ENCODE measurements at regions not wholly inside any gene's neighbourhood (a gene's known extent, or its start where the extent isn't known, plus 50 kb on each side); places are given as distances from the start of the nearest gene placed in this dataset.
"Not testable (repeated sequence)": the region's sequence is repeated elsewhere in the genome, so short reads cannot be mapped to it uniquely, and the experiment has no call there.

DNA sequence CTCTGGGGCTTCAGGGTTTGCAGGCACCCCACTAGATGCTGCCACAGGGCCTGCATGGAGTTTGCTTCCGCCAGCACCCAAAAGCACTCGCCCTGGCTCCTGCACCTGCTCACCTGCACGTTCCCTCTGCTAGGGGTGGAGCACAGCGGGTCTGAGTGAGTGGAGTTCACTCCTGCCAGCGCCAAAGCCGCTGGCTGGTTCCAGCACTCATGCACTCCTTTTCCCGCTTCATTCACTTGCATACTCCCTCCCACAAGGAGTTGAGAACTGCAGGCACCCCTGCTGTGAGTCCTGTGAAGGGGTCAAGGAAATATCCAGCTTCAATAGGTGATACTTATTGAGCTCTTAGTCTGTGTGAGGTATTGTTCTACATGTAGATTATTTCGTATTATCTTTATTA is 537.5 kb downstream of the NR2F2 start:
- DNase-seq: no peak
- TF ChIP-seq, protein P1, sequence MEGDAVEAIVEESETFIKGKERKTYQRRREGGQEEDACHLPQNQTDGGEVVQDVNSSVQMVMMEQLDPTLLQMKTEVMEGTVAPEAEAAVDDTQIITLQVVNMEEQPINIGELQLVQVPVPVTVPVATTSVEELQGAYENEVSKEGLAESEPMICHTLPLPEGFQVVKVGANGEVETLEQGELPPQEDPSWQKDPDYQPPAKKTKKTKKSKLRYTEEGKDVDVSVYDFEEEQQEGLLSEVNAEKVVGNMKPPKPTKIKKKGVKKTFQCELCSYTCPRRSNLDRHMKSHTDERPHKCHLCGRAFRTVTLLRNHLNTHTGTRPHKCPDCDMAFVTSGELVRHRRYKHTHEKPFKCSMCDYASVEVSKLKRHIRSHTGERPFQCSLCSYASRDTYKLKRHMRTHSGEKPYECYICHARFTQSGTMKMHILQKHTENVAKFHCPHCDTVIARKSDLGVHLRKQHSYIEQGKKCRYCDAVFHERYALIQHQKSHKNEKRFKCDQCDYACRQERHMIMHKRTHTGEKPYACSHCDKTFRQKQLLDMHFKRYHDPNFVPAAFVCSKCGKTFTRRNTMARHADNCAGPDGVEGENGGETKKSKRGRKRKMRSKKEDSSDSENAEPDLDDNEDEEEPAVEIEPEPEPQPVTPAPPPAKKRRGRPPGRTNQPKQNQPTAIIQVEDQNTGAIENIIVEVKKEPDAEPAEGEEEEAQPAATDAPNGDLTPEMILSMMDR (IDR thresholded peaks at IDR 0.05; ENCODE audit: borderline replicate concordance): no peak
- H3K9me3 ChIP-seq (replicated peaks): peaks cover 14% of the 10 kb centered on the region
- no peak overlapping the region for H3K4me3 ChIP-seq
- H3K27me3 ChIP-seq (ENCODE audit: low read depth): peaks cover 5% of the 10 kb centered on the region
- intact Hi-C loops (cut with micrococcal nuclease): no loop called here
- no peaks in the 10 kb centered on the region for H3K4me1 ChIP-seq
- H3K36me3 ChIP-seq: no peaks in the 10 kb centered on the region
- no peak overlapping the region for H3K27ac ChIP-seq (replicated peaks)

DNA sequence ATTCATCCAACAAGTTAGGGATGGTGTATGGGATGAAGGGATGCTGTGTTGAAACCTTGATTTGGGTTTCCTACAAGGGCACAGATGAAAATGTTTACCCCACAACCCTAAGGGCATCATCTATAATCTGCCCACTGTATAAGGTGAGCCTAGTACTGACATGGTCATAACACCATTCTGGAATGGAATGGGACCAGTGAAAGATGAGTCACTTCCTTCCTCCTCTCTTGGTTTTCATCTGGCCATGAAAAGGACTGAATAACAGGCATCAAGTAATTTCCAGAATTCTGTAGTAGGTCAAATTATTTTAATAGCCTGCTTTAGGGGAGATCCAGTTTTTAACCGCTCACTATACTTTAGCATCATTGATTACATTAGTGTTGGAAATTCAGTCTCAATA is 538.6 kb downstream of the NR2F2 start:
- intact Hi-C loops (cut with micrococcal nuclease): no loop called here
- peaks cover 14% of the 10 kb centered on the region for H3K9me3 ChIP-seq (replicated peaks)
- H3K36me3 ChIP-seq: no peaks in the 10 kb centered on the region

DNA sequence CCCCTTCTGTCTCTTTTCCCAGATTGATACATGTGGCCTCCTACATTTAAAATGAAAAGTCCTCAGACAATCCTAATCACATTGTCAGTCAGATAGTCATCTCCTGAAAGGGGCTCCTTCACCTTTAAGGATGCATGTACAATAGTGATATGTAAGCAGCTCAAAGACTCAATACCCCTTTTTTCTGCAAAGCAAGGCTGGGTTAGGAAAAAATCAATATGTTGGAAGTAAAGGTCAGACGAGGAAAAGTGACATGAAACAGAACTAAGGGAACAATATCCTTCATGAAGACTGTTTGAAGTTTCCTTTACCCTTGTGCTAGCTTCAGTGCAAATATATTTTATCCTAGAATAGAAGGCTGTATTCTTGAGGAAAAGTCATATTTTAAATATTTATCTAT is 539.3 kb downstream of the NR2F2 start:
- no peak overlapping the region for H3K4me3 ChIP-seq
- H3K4me1 ChIP-seq: no peaks in the 10 kb centered on the region
- H3K36me3 ChIP-seq: no peaks in the 10 kb centered on the region
- H3K27ac ChIP-seq (replicated peaks): no peak overlapping the region
- H3K9me3 ChIP-seq (replicated peaks): peaks cover 14% of the 10 kb centered on the region
- intact Hi-C loops (cut with micrococcal nuclease): no loop called here
- peaks cover 5% of the 10 kb centered on the region for H3K27me3 ChIP-seq (ENCODE audit: low read depth)
- TF ChIP-seq, protein P1 (IDR thresholded peaks at IDR 0.05; ENCODE audit: borderline replicate concordance): no peak
- no peak for DNase-seq

More for the DNA sequence above, 538.6 kb downstream of the NR2F2 start:
- no peak overlapping the region for H3K4me3 ChIP-seq
- no peaks in the 10 kb centered on the region for H3K4me1 ChIP-seq
- no peak for DNase-seq
- no peak overlapping the region for H3K27ac ChIP-seq (replicated peaks)
- TF ChIP-seq, protein P1 (IDR thresholded peaks at IDR 0.05; ENCODE audit: borderline replicate concordance): no peak
- peaks cover 5% of the 10 kb centered on the region for H3K27me3 ChIP-seq (ENCODE audit: low read depth)

DNA sequence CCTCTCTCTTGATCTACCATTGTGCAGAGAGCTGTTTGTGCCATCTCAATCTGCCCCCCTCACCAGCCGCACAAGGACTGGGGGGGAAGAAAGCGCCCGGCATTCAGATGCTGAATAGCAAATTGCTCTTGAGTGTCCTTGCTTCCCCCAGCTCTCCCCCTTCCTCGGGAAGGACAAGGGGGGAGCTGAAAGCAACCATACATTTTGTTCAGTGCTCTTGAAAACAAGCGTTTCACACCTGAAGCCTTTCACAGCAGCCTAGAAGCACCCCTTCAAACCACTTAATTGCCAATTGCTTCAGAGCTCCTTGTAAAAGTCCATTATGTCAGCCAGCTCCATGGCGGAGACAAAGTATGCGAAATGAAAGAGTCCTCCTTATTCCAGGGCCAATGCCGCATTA is 540.1 kb downstream of the NR2F2 start:
- H3K4me3 ChIP-seq: no peak overlapping the region
- no peaks in the 10 kb centered on the region for H3K4me1 ChIP-seq
- no peak overlapping the region for H3K27ac ChIP-seq (replicated peaks)
- no peak for DNase-seq
- no peaks in the 10 kb centered on the region for H3K36me3 ChIP-seq
- peaks cover 14% of the 10 kb centered on the region for H3K9me3 ChIP-seq (replicated peaks)
- intact Hi-C loops (cut with micrococcal nuclease): no loop called here
- H3K27me3 ChIP-seq (ENCODE audit: low read depth): peaks cover 5% of the 10 kb centered on the region
- TF ChIP-seq, protein P1 (IDR thresholded peaks at IDR 0.05; ENCODE audit: borderline replicate concordance): no peak

DNA sequence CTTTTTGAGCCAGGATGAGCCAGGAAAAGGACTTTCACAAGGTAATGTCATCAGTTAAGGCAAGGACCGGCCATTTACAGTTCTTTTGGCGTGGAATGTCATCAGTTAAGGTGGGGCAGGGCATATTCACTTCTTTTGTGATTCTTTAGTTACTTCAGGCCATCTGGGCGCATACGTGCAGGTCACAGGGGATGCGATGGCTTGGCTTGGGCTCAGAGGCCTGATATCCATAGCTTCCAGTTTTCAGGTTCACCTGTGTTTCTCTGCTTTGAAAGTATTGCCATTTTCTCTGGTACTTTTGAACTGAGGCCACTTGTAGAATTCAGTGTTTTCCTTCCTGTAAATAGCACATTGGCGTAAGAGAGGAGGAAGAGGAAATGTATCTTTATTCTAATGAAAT is 546.9 kb downstream of the NR2F2 start:
- H3K36me3 ChIP-seq; H3K4me1 ChIP-seq; H3K27me3 ChIP-seq (ENCODE audit: low read depth); intact Hi-C loops (cut with micrococcal nuclease); H3K9me3 ChIP-seq (replicated peaks); DNase-seq; H3K4me3 ChIP-seq; H3K27ac ChIP-seq (replicated peaks): not testable (repeated sequence)

DNA sequence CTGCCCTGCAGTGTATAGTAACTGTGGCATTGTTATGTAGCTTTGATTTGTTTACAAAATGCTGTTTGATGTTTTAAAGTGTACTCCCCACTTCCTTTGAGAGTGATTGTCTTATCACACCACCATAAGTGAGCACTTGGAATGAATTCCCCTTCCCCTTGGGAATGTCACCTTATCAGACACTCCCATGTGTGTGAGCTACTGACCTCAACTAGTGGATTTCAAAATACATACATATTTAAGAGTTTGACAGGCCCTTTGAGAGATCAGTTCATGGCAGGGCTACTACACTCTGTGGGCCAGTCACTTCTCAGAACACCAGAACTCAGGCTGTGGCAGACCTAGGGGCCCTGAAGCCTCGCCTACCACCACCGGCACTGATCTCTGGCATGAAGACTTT is 547.6 kb downstream of the NR2F2 start:
- TF ChIP-seq, protein P1 (IDR thresholded peaks at IDR 0.05; ENCODE audit: borderline replicate concordance): no peak
- intact Hi-C loops (cut with micrococcal nuclease): no loop called here
- DNase-seq: no peak
- H3K4me3 ChIP-seq: no peak overlapping the region
- H3K9me3 ChIP-seq (replicated peaks): no peaks in the 10 kb centered on the region
- no peaks in the 10 kb centered on the region for H3K36me3 ChIP-seq
- H3K27ac ChIP-seq (replicated peaks): no peak overlapping the region
- H3K27me3 ChIP-seq (ENCODE audit: low read depth): peaks cover 4% of the 10 kb centered on the region
- H3K4me1 ChIP-seq: no peaks in the 10 kb centered on the region
